Sigmoid colon (tissue), 4 donors: ENCODE measurements at regions not wholly inside any gene's neighbourhood (a gene's known extent, or its start where the extent isn't known, plus 50 kb on each side); places are given as distances from the start of the nearest gene placed in this dataset.

Experiments used
- POLR2A ChIP-seq, 2 donors: fragments of 450-650 bp; IDR thresholded peaks; one replicate each; pipeline ENCODE4 v1.6.1; 2016; ENCODE audit warnings: antibody characterized with exemption in 2 of 2, mild to moderate bottlenecking in 2 of 2, moderate library complexity in 2 of 2
- POLR2AphosphoS5 ChIP-seq, 4 donors: sonication (generic); formaldehyde crosslinking; IDR thresholded peaks; one replicate each; pipeline ENCODE4 v1.6.1; 2017; ENCODE audit warnings: antibody characterized with exemption in 4 of 4
- TF ChIP-seq, protein P1 (sequence below), 4 experiments: fragments of 450-650 bp in 3 of 4; fragments of 200-600 bp in 1 of 4; IDR thresholded peaks; one replicate each; pipeline ENCODE4 v1.5.1; 2016 to 2019; ENCODE audit warnings: antibody characterized with exemption in 4 of 4, mild to moderate bottlenecking in 3 of 4, moderate library complexity in 2 of 4

GRCh38 chr2:120548627-120549608 lies 186.8 kb upstream of the GLI2 start:
- TF ChIP-seq, protein P1, sequence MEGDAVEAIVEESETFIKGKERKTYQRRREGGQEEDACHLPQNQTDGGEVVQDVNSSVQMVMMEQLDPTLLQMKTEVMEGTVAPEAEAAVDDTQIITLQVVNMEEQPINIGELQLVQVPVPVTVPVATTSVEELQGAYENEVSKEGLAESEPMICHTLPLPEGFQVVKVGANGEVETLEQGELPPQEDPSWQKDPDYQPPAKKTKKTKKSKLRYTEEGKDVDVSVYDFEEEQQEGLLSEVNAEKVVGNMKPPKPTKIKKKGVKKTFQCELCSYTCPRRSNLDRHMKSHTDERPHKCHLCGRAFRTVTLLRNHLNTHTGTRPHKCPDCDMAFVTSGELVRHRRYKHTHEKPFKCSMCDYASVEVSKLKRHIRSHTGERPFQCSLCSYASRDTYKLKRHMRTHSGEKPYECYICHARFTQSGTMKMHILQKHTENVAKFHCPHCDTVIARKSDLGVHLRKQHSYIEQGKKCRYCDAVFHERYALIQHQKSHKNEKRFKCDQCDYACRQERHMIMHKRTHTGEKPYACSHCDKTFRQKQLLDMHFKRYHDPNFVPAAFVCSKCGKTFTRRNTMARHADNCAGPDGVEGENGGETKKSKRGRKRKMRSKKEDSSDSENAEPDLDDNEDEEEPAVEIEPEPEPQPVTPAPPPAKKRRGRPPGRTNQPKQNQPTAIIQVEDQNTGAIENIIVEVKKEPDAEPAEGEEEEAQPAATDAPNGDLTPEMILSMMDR (IDR thresholded peaks at IDR 0.05): no peak
- TF ChIP-seq POLR2AphosphoS5 (IDR thresholded peaks at IDR 0.05) (no peak), POLR2A (IDR thresholded peaks at IDR 0.05) (no peak)
